A673 (cell line): ENCODE measurements at regions not wholly inside any gene's neighbourhood (a gene's known extent, or its start where the extent isn't known, plus 50 kb on each side); places are given as distances from the start of the nearest gene placed in this dataset.

Experiments
- EZH2 ChIP-seq: fragments of 200-600 bp; sonication (generic); IDR thresholded peaks from 2 replicates; pipeline ENCODE4 v1.6.1; 2017; ENCODE audit warnings: borderline replicate concordance, low read depth, mild to moderate bottlenecking, mixed read lengths, antibody characterized with exemption, low read length; ENCODE audit not compliant: poor library complexity, severe bottlenecking
- TF ChIP-seq, protein P1 (sequence below): fragments of 300-800, 200-600 bp; sonication (generic); conservative IDR thresholded peaks from 2 replicates; pipeline ENCODE4 v1.5.1; 2017; ENCODE audit warnings: low read depth, mild to moderate bottlenecking, antibody characterized with exemption, low read length, moderate library complexity, mixed read lengths

DNA sequence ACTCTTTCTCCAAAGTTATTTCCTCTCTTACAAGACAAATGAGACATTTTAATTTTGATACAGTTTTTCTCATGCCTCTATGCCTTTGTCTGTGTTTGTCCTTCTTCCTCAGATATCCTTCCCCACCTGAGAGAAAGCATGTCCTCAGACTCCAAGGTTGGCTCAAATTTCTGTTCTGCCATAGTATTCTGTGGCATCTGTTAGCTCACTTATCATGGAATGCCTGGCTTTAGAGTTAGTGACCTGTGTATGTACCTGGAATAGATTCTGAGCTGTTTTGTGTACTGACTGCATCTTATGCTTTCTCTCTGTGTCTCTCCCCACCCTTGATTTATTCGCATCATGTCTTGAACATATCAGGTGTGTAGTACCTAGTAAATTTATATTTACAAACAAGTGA is 90.0 kb downstream of the CENPW start:
- TF ChIP-seq, protein P1, sequence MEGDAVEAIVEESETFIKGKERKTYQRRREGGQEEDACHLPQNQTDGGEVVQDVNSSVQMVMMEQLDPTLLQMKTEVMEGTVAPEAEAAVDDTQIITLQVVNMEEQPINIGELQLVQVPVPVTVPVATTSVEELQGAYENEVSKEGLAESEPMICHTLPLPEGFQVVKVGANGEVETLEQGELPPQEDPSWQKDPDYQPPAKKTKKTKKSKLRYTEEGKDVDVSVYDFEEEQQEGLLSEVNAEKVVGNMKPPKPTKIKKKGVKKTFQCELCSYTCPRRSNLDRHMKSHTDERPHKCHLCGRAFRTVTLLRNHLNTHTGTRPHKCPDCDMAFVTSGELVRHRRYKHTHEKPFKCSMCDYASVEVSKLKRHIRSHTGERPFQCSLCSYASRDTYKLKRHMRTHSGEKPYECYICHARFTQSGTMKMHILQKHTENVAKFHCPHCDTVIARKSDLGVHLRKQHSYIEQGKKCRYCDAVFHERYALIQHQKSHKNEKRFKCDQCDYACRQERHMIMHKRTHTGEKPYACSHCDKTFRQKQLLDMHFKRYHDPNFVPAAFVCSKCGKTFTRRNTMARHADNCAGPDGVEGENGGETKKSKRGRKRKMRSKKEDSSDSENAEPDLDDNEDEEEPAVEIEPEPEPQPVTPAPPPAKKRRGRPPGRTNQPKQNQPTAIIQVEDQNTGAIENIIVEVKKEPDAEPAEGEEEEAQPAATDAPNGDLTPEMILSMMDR = no peak
- TF ChIP-seq EZH2 = no peak
